ENCODE measurements at regions not wholly inside any gene's neighbourhood (a gene's known extent, or its start where the extent isn't known, plus 50 kb on each side); places are given as distances from the start of the nearest gene placed in this dataset.
"Not testable (repeated sequence)": the region's sequence is repeated elsewhere in the genome, so short reads cannot be mapped to it uniquely, and the experiment has no call there.

DNA sequence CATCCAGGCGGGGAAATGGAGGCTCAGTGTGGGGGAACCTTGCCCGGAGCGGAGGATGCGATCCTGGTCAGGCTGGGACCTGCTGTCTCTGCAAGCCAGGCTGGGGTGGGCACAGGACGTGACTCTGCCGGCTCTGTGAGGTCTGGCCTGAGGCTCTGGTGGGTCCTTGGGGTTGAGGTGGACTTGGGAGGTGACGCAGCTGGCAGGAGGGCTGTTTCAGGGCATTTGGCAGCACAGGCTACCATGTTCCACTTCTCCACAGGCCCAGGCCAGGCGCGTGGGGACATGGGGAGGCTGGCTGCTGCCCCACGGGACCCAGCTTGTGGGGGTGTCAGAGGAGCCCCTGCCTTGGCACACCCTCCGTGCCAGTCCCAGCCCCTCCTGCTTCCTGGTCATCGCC, 1199.7 kb downstream of the BRD1 start:
- ATAC-seq (ENCODE audit: poor library complexity) (no peak), DNase-seq (no peak)
- intact Hi-C loops (cut with DNase I) = no loop called here

DNA sequence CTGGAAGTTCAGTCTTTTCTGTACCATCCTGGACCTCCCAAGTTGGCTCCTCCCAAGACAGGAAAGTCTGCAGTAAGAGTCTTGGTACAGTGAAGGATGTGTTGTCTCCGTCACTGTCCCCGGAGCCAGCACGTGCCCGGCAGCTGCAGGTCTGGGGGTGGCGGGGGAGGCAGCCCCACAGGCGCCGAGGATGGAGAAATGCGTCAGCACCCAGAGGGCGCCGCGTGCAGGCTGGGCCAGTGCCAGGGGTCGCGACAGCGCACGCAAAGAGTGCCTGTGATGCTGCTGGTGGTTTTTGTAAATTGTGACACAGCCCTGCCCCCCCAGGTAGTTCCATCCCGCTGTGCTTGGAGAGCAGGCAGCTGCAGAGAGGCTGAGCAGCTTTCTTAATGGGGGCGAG, 1200.5 kb downstream of the BRD1 start:
- intact Hi-C loops (cut with DNase I) = no loop called here
- ATAC-seq (ENCODE audit: poor library complexity) (no peak), DNase-seq (no peak)

DNA sequence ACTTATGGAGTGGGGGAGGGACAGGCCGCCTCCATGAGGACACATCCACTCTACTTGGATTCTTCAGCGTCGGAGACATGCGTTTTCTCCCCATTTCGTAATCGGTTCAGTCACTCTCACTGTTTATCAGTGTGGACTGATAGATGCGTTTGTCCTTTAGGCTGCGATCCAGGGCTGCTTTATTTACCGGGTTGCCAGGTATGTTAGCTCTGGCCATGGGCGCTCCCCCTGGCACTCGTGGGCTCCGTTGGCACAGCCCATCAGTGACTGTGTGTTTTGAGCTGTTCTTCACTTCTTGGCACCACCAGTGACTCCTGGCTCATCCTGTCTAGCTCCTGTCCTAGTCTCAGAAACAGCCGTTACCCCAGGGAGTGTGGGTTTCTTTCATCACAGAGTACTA, 1203.3 kb downstream of the BRD1 start:
- intact Hi-C loops (cut with DNase I) = no loop called here
- no peak for ATAC-seq (ENCODE audit: poor library complexity)
- DNase-seq = no peak

DNA sequence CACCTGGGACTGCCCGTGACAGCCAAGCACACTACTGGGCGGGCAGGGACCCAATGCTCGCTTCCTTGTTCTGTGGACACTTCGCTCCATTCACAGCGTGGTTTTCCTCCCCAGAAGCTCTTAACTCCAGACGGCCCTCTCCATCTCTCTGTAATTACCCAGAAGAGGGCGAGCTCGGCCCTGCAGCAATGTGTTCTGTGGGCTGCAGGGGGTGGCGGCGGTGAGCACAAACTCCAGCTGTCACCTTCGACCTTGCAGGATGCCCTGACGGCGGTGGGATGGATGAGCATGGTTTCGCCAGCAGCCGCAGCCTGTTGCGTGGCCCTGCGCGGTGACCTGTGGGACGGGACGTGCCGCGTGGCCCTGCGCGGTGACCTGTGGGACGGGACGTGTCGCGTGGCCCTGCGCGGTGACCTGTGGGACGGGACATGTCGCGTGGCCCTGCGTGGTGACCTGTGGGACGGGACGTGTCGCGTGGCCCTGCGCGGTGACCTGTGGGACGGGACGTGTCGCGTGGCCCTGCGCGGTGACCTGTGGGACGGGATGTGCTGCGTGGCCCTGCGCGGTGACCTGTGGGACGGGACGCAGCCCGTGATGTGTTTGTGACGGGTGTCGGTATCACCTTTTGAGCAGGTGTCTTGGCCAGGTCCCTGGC, 1204.7 kb downstream of the BRD1 start:
- ATAC-seq (ENCODE audit: poor library complexity) (no peak), DNase-seq (no peak)
- intact Hi-C loops (cut with DNase I) = no loop called here

DNA sequence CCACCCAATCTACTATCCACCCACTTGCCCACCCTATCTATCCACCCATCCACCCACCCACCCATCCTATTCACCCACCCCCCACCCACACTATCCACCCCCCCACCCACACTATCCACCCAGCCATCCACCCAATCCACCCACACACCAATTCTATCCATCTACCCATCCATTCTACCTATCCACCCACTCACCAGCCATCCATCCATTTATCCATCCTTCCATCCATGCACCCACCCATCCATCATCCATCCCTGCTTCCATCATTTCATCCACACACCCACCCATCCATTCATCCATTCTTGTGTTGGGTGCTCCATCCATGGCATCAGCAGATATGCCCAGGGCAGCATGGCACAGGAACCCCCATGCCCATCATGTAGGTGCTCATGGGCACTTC, 1206.6 kb downstream of the BRD1 start:
- ATAC-seq (ENCODE audit: poor library complexity) (no peak), DNase-seq (no peak)
- intact Hi-C loops (cut with DNase I) = no loop called here

DNA sequence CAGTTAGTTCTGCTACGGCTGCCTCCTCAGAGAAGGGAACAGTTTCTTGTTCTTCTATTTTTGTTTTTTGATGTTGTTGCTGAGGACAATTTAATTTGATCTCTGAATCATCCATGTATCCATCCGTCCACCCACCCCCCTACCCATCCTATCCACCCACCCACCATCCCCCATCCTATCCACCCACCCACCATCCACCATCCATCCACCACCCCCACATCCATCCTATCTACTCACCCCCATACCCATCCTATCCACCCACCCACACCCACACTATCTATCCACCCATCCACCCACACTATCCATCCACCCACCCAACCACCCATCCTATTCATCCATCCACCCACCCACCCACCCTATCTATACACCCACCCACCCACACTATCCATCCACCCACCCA, 1207.2 kb downstream of the BRD1 start:
- DNase-seq; ATAC-seq (ENCODE audit: poor library complexity); intact Hi-C loops (cut with DNase I): not testable (repeated sequence)

DNA sequence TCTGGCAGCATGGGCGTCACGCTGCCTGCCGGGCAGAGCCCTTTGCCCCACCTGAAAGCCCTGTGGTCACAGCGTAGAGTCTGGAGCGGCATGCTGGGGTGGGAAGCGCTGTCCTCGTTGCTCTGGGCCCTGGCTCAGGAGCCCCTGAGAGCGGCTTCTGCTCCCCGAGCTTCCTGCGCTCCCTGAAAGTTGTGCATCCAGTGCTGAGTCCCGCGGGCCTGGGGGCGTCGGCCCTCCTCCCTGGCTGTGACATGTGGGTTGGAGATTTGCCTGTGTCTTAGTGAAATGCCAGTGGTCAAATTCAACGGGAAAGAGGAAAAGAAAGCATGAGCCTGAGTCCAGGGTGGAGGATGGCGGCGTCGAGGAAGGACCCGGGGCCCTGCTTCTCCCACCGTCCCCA, 1208.0 kb downstream of the BRD1 start:
- DNase-seq (no peak), ATAC-seq (ENCODE audit: poor library complexity) (no peak)
- intact Hi-C loops (cut with DNase I) = no loop called here

DNA sequence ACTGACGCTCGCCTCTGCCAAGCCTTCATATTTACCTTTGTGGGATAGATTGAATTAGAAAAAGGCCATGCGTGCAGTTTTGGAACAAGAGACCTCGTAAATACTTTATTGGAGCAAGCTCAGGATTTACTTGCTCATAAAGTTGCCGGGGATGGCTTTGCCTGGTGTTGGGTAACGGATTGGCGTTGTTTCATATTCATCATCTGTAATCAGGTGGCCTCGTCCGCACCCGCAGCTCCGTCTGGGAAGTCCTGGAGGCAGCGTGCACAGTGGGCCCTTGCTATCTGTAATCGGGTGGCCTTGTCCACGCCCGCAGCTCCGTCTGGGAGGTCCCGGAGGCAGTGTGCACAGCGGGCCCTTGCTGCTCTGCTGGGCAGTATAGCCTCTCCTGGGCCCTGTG, 1209.3 kb downstream of the BRD1 start:
- intact Hi-C loops (cut with DNase I) = no loop called here
- ATAC-seq (ENCODE audit: poor library complexity) (no peak), DNase-seq (no peak)

DNA sequence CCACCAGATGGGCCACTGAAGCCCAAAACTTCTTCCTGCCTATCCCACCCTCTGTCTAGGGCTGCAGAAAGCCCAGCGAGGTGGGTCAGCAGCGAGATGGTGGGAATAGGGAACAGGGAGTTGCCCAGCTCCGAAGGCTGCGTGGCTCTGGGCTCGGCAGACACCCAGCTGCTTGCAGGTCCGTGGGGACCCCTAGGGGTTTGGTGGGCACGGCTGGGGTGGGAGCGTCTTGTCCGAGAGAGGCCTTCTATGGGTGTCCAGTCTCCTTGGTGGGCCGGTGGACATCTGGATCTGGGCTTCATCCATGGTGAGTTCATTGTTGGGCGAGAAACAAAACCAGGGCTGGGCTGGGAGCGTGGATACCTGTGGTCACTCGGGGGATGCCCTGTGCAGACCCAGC, 1211.0 kb downstream of the BRD1 start:
- ATAC-seq (ENCODE audit: poor library complexity) = no peak
- intact Hi-C loops (cut with DNase I) = no loop called here
- DNase-seq = no peak

DNA sequence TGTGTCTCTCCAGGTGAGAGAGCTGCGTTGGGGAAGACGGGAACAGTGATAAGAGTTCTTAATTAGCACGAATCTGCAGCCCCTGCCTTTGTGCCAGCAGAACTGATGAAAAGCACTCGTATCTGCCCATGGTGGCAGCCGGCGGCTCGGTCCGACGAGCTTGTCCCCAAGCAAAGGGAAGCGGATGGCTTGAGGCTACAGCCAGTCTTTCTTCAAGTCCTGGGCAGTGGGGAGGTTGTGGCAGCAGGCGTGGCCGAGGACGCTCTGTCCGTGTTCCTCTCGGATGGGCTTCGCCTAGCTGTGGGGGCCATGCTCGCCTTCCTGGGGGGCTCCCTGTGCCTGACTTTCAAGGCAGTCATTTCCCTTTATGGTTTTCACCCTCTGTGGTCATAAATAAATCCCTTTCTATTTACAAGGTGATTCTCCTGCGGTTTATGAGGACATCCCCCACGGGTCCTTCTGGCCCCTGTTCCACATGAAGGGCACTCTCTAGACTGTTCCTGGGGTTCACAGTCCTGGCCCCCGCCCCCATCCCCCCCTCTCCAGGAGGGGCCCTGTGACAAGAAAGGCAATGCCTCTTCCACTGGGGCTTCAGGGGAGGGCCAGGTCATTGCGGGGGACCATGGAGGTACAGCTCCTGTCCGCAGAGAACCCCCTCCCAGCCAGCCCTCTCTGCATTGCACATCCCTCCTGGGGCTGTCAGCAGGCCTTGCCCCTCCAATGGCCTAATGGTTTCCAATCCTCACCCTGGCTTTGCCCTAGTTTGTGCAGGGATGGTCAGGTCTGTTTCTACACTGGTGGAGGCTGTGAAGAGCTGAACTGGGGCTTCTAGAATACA, 1212.3 kb downstream of the BRD1 start:
- no peak for ATAC-seq (ENCODE audit: poor library complexity)
- intact Hi-C loops (cut with DNase I) = no loop called here
- DNase-seq = no peak

DNA sequence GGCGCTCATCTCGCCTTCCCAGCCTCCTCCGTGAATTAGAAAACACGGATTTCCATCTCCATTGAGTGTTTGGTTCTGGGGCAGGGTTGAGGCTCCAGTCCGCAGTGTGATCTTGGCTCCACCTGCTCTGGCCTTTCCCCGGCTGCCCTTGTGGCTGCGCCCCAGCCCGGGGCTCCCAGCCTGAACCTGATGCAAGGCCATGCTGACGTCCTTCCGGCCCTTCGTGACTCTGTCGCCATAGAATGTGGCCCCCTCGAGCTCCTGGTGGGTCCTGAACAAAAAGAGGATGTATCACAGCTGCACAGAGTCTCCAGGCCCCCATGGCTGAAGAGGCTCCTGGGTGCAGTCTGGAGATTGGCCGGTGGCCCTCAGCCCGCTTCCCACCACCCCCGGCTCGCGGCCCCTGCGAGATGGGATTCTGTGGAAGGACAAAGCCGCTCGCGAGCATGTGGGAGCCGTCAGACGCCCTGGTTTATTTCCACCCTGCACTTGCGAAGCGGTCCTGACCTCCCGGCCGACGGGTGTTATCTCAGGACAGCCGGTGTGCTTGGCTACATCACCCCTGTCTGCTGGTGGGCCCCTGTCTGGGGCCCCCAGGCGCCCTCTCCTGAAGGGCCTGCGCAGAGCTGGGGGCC, 1214.0 kb downstream of the BRD1 start:
- ATAC-seq (ENCODE audit: poor library complexity) (no peak), DNase-seq (no peak)
- intact Hi-C loops (cut with DNase I) = no loop called here

DNA sequence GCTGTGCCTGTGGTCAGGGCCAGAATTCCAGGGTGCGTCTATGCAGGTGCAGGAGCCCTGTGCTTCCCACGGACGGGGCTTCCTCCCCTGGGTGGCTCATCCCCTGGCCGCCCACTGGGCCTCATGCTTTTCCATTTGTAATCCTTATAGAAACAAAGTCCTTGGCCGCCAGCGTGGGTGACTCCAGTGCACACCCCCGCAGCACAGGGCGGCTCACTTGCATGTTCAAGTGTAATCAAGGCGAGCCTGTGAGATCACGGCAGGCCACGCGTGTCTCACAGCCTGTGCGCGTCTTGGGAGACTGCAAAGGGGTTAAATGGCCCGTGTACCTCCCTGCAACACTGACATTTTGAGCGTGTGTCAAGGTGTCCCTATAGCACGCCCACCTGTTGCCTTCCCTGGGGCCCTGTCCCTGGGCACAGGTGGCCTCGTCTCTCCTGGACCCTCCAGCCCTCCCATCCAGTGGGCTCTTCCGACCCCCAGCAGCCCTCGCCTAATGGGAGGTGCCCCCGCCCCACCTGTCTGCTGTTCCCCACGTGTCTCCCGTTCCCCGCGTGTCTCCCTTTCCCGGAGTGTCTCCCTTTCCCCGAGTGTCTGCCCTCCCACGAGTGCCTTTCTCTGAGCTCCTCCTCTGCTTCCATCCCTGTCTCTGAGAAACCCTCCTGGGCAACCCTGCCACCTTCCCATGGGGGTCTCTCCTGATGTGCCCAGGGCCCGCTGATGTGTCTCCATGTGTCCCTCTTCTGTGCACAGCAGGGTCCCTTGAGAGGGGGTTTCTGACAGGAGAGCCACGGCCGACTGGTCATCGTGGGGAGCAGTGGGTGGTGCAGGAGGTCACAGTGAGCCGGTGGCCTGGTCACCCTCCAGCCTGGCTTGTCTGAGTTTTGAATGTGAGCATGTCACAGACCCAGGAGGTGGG, 1215.3 kb downstream of the BRD1 start:
- ATAC-seq (ENCODE audit: poor library complexity) = no peak
- intact Hi-C loops (cut with DNase I) = no loop called here
- no peak for DNase-seq

DNA sequence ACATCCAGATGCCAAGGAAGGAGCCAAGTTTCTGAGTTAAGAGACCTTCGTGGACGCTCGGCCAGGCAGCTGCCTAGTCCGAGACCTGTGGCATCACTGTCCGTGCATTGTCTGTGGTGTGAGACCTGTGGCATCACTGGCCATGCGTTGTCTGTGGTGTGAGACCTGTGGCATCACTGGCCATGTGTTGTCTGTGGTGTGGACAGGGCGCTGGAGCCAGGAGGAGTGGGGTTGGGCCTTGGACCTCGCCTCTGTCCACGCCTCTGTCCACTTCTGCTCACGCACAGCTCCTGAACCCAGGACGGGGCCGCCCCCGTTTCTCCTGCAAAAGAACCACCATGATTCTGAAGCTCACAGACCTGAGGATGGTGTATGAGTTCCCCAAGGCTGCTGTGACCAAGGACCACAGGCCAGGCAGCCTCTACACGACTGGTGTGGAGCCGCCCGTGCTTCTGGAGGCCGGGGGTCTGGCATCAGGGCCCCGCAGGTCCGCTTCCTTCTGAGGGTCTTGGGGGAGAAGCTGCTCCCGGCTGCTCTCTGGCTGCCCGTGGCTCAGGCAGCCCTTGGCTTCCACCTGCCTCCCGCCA, 1218.3 kb downstream of the BRD1 start:
- ATAC-seq (ENCODE audit: poor library complexity) (no peak), DNase-seq (no peak)
- intact Hi-C loops (cut with DNase I) = no loop called here

DNA sequence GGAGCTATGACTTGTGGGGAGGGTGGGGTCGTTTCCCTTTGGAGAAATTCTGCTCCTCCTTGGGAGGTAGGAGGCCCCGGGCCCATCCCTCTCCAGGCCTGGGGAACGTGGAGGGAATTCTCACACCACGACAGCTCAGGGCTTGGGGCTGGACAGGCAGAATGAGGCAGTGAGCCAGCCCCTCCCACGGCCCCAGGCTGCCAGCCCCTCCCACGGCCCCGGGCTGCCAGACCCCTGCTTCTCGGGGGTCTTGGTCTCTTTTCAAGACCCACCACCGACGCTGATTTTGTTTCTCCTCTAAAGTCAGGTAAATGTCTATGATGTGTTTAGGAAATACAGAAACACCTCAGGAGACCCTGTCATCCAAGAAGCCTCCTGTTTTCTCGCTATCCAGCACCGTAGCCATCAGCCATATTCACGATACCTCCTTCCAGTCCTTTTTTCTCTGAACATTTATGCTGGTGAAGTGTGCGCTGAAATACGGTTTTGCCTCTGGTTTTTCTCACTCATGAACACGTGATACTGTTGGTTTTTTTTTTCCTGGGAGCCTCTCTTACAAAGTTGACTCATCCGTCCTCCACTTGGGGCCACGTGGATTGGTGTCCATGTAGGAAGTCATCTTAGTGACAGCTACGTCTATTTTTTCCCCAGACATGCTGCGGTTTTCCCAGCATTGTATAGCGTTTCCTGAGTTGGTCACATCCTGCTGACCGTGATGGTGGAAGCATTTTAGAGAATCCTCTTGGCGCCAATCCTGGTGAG, 1219.6 kb downstream of the BRD1 start:
- intact Hi-C loops (cut with DNase I) = no loop called here
- ATAC-seq (ENCODE audit: poor library complexity) (no peak), DNase-seq (no peak)

DNA sequence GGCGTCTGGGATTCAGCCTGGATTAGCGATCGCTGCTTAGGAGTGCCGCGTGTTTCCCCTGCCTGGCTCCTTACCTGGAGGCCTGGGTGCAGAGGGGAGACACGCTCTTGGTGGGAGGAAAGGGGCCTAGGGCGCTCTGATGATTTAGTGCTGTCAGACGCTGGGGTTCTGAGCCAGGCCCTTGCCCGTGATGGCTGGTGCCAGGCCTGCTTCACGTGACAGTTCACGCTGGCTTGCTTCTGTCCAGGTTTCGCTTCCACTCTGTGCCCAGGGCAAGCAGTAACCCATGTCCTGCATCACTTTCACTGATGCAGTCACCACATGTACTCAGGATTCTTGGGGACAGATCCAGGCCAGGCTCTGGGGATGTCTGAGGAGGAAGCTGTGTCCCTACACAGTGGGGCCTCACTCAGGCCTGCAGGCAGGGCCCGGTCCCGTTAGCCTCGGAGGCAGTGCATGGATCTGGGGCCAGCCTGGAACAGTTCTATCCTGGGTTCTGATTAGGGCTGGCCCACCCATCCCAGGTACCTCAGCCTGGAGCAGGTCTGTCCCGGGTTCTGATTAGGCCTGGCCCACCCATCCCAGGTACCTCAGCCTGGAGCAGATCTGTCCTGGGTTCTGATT, 1220.9 kb downstream of the BRD1 start:
- DNase-seq = no peak

DNA sequence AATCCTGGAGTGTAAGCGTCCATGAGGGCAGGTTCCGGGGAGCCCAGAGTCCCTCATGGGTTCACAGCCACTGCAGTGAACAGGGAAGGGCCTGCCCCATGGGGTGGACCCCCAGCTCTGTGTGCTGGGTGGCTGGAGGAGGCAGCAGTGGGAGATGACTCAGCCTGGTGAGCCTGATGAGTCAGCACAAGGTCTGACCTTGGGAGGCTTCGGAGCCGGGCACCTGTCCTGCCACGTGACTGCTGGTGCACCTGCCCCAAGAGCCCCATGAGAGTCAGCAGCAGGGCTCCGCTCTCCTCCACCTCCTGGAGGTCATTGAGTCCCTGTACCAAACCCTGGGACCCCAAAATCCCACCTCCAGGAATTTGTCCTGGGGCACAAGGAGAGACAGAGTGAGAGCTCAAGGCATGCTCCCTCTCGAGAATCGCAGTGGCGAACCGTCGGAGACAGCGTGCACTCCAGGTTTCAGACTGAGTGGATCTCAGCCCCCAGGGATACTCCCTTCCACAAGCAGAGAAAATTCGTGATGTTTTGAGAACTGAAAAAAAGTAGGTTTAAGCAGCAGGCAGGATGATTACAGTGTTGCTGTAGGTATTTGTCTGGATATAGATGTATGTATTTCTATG, 1221.7 kb downstream of the BRD1 start:
- no peak for ATAC-seq (ENCODE audit: poor library complexity)
- intact Hi-C loops (cut with DNase I) = no loop called here
- DNase-seq = no peak

More for the DNA sequence above, 1220.9 kb downstream of the BRD1 start:
- no peak for ATAC-seq (ENCODE audit: poor library complexity)
- intact Hi-C loops (cut with DNase I) = no loop called here

DNA sequence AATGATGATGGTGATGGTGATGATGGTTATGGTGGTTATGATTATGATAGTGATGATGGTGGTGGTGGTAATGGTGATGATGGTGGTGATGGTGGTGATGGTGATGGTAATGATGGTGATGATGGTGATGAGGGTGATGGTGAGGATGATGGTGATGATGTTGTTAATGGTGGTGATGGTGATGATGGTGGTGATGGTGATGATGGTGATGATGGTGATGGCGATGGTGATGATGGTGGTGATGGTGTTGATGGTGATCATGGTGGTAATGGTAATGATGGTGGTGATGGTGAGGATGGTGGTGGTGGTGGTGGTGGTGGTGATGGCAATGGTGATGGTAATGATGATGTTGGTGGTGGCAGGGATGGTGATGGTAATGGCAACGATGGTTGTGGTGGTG, 1222.5 kb downstream of the BRD1 start:
- no peak for ATAC-seq (ENCODE audit: poor library complexity)
- intact Hi-C loops (cut with DNase I) = no loop called here
- DNase-seq = no peak
